Astrocyte (in vitro differentiated cells and primary cell): ENCODE measurements at regions not wholly inside any gene's neighbourhood (a gene's known extent, or its start where the extent isn't known, plus 50 kb on each side); places are given as distances from the start of the nearest gene placed in this dataset.

Experiments
- EZH2 ChIP-seq: IDR thresholded peaks from 2 replicates; pipeline ENCODE4 v1.6.1; 2012; ENCODE audit warnings: mild to moderate bottlenecking, low read length, inconsistent platforms; ENCODE audit not compliant: insufficient read depth
- TF ChIP-seq, protein P1 (sequence below): IDR thresholded peaks from 2 replicates; pipeline ENCODE4 v1.5.1; 2011; ENCODE audit warnings: low read depth, mild to moderate bottlenecking, inconsistent platforms, low read length, moderate library complexity; ENCODE audit not compliant: insufficient read depth

DNA sequence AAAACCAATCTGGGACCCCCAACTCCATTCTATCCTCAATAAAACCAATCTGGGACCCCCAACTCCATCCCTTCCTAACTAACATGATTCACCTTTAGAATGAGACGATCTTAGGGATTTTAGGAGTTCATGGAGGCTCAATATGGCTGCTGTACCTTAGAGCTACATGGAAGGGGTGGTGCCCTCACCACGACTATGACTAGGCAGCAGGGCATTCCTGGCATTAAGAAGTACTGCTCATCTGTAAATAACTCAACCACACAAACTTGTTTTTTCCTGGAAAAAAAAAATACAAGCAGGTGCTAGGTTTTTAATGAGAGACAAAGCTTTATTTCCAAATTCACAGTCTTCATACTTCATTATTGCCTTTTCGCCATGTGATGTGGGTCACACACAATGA lies 346.5 kb upstream of the FAT1 start:
- TF ChIP-seq, protein P1, sequence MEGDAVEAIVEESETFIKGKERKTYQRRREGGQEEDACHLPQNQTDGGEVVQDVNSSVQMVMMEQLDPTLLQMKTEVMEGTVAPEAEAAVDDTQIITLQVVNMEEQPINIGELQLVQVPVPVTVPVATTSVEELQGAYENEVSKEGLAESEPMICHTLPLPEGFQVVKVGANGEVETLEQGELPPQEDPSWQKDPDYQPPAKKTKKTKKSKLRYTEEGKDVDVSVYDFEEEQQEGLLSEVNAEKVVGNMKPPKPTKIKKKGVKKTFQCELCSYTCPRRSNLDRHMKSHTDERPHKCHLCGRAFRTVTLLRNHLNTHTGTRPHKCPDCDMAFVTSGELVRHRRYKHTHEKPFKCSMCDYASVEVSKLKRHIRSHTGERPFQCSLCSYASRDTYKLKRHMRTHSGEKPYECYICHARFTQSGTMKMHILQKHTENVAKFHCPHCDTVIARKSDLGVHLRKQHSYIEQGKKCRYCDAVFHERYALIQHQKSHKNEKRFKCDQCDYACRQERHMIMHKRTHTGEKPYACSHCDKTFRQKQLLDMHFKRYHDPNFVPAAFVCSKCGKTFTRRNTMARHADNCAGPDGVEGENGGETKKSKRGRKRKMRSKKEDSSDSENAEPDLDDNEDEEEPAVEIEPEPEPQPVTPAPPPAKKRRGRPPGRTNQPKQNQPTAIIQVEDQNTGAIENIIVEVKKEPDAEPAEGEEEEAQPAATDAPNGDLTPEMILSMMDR: no peak
- no peak for TF ChIP-seq EZH2
